Cardiac septum (tissue), 1 donor: ENCODE measurements at regions not wholly inside any gene's neighbourhood (a gene's known extent, or its start where the extent isn't known, plus 50 kb on each side); places are given as distances from the start of the nearest gene placed in this dataset.
"Not testable (repeated sequence)": the region's sequence is repeated elsewhere in the genome, so short reads cannot be mapped to it uniquely, and the experiment has no call there.

Source experiments
- DNase-seq: peaks from one replicate; pipeline ENCODE4 v3.0.0-alpha.2; 2020; ENCODE audit warnings: low spot score
- intact Hi-C: fragments of 100-400 bp; cut with DNase I; formaldehyde crosslinking; loops from one replicate; pipeline ENCODE4 v1.14.0; 2022
- donor health status: DM: no; HTN: no; CAD: no.

DNA sequence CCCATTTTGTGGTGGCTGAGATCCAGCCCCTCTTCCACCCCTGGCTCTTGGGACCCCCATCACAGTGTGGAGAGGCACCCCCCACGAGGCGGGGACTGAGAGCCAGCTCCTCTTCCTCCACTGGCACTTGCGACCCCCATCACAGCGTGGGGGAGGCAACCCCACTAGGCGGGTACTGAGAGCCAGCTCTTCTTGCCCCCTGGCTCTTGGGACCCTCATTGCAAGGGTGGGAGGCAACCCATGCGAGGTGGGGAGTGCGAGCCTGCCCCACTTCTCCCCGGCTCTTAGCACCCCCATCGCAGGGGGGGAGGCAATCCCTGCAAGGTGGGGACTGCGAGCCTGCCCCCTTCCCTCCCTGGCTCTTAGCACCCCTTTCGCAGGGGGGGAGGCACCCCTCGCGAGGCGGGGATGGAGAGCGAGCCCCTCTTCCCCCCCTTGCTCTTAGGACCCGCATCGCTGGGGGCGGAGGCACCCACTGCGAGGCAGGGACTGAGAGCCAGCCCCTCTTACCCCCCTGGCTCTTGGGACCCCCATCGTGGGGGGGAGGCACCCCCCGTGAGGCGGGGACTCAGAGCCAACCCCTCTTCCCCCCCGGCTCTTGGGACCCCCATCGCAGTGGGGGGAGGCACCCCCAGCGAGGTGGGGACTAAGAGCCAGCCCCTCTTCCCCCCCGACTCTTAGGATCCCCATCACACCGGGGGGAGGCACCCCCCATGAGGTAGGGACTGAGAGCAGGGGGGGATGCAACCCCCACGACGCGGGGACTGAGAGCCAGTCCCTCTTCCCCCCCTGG, 364.6 kb upstream of the SPRY2 start:
- intact Hi-C loops = no loop called here
- no peak for DNase-seq

GRCh38 chr13:80704369-80704768, 363.4 kb upstream of the SPRY2 start:
- intact Hi-C loops = no loop called here
- no peak for DNase-seq

- DNase-seq = no peak
- intact Hi-C loops = no loop called here
These were observed 354.9 kb upstream of the SPRY2 start for GRCh38 chr13:80695841-80696240.

DNA sequence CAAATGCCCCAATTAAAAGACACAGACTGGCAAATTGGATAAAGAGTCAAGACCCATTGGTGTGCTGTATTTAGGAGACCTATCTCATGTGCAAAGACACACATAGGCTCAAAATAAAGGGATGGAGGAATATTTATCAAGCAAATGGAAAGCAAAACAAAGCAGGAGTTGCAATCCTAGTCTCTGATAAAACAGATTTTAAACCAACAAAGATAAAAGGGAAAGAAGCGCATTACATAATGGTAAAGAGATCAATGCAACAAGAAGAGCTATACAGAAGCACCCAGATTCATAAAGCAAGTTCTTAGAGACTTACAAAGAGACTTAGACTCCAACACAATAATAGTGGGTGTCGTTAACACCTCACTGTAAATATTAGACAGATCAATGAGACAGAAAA, 350.9 kb upstream of the SPRY2 start:
- intact Hi-C loops, DNase-seq: not testable (repeated sequence)

- intact Hi-C loops = no loop called here
- no peak for DNase-seq
These were observed 349.3 kb upstream of the SPRY2 start for GRCh38 chr13:80690208-80690607.

- intact Hi-C loops = no loop called here
- no peak for DNase-seq
These were observed 347.7 kb upstream of the SPRY2 start for GRCh38 chr13:80688593-80688992.

- intact Hi-C loops = no loop called here
These were observed 345.0 kb upstream of the SPRY2 start for GRCh38 chr13:80685942-80686341.

GRCh38 chr13:80684217-80684991, 343.5 kb upstream of the SPRY2 start:
- intact Hi-C loops = no loop called here
- no peak for DNase-seq

More at GRCh38 chr13:80685942-80686341, 345.0 kb upstream of the SPRY2 start:
- no peak for DNase-seq

- no peak for DNase-seq
- intact Hi-C loops = no loop called here
These were observed 339.9 kb upstream of the SPRY2 start for GRCh38 chr13:80680786-80681366.

DNA sequence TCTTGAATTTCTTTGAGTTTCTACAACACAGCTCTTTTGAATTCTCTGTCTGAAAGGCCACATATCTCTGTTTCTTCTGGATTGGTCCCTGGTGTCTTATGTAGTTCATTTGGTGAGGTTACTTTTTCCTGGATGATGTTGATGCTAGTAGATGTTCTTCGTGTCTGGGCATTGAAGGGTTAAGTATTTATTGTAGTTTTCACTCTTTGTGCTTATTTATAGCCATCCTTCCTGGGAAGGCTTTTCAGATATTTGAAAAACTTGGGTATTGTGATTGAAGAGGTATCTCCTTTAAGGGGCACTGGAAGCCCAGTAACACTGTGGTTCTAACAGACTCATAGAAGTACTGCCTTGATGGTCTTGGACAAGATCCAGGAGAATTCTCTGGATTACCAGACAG, 338.5 kb upstream of the SPRY2 start:
- intact Hi-C loops = no loop called here
- DNase-seq = no peak

DNA sequence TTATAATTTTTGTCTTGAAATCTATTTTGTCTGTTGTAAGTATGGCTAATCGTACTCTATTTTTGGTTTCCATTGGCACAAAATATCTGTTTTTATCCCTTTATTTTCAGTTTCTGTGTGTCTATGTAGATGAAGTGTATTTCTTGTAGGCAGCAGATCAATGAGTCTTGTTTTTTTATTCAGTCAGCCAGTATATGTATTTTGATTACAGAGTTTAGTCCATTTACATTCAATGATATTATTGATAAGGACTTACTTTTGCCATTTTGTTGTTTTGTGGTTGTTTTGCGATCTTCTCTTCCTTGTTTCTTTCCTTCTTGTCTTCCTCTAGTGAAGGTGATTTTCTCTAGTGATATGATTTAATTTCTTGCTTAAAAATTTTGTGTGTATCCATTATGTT, 336.3 kb upstream of the SPRY2 start:
- DNase-seq = no peak
- intact Hi-C loops = no loop called here

- intact Hi-C loops, DNase-seq: not testable (repeated sequence)
These were observed 334.5 kb upstream of the SPRY2 start for GRCh38 chr13:80675442-80675841.

DNA sequence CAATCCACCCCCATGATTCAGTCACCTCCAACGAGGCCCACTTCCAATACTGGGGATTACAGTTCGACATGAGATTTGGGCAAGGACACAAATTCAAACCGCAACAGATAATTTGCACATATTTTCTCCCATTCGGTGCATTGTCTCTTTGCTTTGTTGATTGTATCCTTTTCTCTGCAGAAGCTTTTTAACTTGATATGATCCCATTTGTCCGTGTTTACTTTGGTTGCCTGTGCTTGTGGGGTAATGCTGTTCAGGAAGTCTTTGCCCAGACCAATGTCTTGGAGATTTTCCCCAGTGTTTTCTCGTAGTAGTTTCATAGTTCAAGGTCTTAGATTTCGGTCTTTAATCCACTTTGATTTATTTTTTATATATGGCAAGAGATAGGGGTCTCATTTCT, 330.8 kb upstream of the SPRY2 start:
- intact Hi-C loops = no loop called here
- DNase-seq = no peak

DNA sequence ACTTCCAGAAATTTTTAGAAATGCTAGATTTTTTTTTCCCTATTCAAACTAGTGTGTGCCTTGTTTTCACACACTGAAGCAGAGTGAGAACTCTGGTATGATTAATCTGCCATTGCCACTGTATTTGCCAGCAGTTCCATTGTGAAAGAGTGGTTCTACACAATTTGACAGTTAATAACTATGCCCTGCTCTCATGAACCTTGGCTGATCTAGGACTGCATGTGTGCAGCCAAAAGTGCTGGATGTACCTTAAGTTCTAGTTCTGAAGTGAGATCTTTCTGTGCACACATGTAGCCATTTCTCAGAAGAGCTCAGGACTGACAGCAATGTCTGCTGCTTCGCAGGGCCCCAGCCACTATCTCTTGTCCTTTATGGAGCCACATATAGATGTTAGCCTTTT, 328.2 kb upstream of the SPRY2 start:
- intact Hi-C loops = no loop called here
- DNase-seq = no peak

DNA sequence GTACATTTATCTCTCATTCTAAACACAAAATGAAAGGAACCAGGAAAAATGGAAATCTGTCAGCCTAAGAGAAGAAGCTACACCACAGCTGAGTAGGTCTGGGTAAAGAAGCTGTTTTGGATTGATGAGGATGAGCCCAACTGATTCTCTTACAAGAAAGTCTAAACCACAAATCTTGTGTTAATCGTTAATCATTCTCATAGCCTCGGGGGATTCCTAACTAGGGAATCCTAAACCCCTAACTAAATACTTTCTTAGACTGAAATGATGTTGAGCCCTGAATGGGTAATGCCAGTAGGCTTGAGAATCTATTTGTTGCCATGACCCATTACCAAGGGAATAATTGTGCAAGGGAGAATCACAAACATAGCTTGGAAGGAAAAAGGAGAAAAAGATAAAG, 327.5 kb upstream of the SPRY2 start:
- intact Hi-C loops = no loop called here
- no peak for DNase-seq

DNA sequence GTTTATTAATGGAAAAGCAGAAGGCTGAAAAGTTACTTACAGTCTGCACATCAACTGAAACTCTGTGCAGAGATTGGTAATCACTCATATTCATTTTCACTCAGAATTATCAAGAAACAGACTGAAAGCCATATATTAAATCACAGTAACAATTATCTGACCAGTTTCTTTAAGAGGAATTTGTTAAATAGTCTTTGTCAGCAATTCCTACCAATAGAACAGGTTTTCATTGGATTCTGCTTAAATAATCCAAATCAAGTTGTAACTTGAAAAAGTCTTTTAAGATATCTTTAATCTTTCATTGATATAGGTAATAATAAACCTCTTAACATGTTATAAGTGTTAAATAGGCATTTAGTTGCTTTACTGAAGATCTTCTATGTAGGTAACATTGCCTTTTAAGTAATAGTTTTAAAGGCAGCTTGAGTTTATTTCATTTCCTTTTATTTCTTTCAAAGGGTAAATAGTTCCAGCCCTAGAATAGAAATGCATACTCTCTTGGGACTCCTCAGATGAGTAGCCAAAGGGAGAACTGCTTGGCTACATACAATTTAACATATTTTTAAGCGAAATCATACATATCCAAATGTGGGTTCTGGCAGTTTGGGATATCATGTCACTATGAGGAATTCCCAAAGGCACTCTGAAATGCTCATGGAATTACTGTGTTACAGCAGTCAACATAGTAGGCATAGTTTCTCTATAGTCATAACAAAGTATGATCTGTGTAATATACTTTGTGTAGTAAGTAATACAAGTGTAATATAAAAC, 326.0 kb upstream of the SPRY2 start:
- DNase-seq = no peak
- intact Hi-C loops = no loop called here

GRCh38 chr13:80665792-80666333, 324.9 kb upstream of the SPRY2 start:
- no peak for DNase-seq
- intact Hi-C loops = no loop called here

- intact Hi-C loops = no loop called here
These were observed 324.0 kb upstream of the SPRY2 start for GRCh38 chr13:80664950-80665349.

DNA sequence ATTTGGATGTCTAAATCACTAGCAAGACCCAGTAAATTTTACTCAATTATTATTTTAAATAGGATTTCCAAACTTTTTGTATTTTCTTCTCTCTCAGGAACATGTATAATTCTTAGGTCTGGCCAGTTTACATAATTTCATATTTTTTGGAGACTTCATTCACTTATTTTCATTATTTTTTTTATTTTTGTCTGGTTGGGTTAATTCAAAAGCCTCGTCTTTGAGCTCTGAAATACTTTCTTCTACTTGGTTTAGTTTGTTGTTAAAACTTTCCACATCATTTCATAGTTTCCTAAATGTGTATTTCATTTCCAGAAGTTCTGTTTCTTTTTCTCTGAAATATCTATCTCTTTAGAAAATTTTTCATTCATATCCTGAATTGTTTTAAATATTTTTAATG, 322.9 kb upstream of the SPRY2 start:
- intact Hi-C loops = no loop called here
- no peak for DNase-seq

More at GRCh38 chr13:80664950-80665349, 324.0 kb upstream of the SPRY2 start:
- no peak for DNase-seq

- intact Hi-C loops = no loop called here
These were observed 317.8 kb upstream of the SPRY2 start for GRCh38 chr13:80658705-80659104.

More at GRCh38 chr13:80658705-80659104, 317.8 kb upstream of the SPRY2 start:
- DNase-seq = no peak
